Panc1 (cell line): ENCODE measurements at regions not wholly inside any gene's neighbourhood (a gene's known extent, or its start where the extent isn't known, plus 50 kb on each side); places are given as distances from the start of the nearest gene placed in this dataset.

ENCODE experiments used
- ATAC-seq: fragments of 200-7000 bp; cut with Tn5 transposase; 2 replicates; pipeline ENCODE4 v1.9.1; 2020; ENCODE audit warnings: mild to moderate bottlenecking, moderate library complexity
- BruUV-seq: library from RNA; stranded (reverse); fragments of 400-500 nt; replicated peaks from 2 replicates; lab custom pipeline; 2021; lab: Mats Ljungman, UMichigan
- CTCF ChIA-PET: fragments of 300-600 bp; sonication (Branson Sonifier 250); formaldehyde crosslinking; loops from one replicate; lab custom pipeline; 2022; ENCODE audit warnings: antibody characterized with exemption; lab: Charles Lee
- POLR2A ChIA-PET: fragments of 300-600 bp; sonication (Branson Sonifier 250); formaldehyde crosslinking; loops from one replicate; lab custom pipeline; 2022; ENCODE audit warnings: antibody characterized with exemption; lab: Charles Lee
- DNase-seq: peaks from one replicate; pipeline ENCODE4 v3.0.0-alpha.2; 2010; ENCODE audit warnings: low read depth, low spot score
- H3K27ac ChIP-seq: 2 replicates; pipeline ENCODE4 v1.5.1; 2011; ENCODE audit warnings: mild to moderate bottlenecking, low read length, inconsistent platforms
- H3K27me3 ChIP-seq: fragments of 200-500 bp; sonication (Bioruptor generic); 2 replicates; pipeline ENCODE4 v1.6.0; 2014; ENCODE audit warnings: low read length, inconsistent platforms; ENCODE audit not compliant: control insufficient read depth, insufficient read depth
- H3K36me3 ChIP-seq: fragments of 200-500 bp; sonication (Bioruptor generic); 2 replicates; pipeline ENCODE4 v1.5.1; 2014; ENCODE audit warnings: inconsistent platforms, mild to moderate bottlenecking, low read length, moderate library complexity; ENCODE audit not compliant: control insufficient read depth, insufficient read depth
- H3K4me1 ChIP-seq: 2 replicates; pipeline ENCODE4 v1.5.1; 2011; ENCODE audit warnings: inconsistent platforms, mild to moderate bottlenecking, low read length, moderate library complexity; ENCODE audit not compliant: control insufficient read depth, insufficient read depth
- H3K4me3 ChIP-seq, 2 experiments: 2 replicates each; pipeline ENCODE4 v1.5.1; 2011 to 2012; ENCODE audit warnings: low read depth in 2 of 2, low read length in 2 of 2, mild to moderate bottlenecking in 2 of 2, inconsistent platforms in 1 of 2, moderate library complexity in 1 of 2
- H3K9me3 ChIP-seq: fragments of 200-500 bp; sonication (Bioruptor generic); 2 replicates; pipeline ENCODE4 v1.5.1; 2014; ENCODE audit warnings: low read depth, mild to moderate bottlenecking, inconsistent platforms, low read length, moderate library complexity; ENCODE audit not compliant: control insufficient read depth, insufficient read depth
- CTCF ChIP-seq: fragments of 450-650 bp; IDR thresholded peaks from 2 replicates; pipeline ENCODE4 v1.5.1; 2017; ENCODE audit warnings: mild to moderate bottlenecking
- POLR2AphosphoS5 ChIP-seq: IDR thresholded peaks from 2 replicates; pipeline ENCODE4 v1.6.1; 2012; ENCODE audit warnings: mild to moderate bottlenecking, low read depth, low read length, moderate library complexity
- REST ChIP-seq, 2 experiments: IDR thresholded peaks; 2 replicates each; pipeline ENCODE4 v1.6.1; 2011 to 2012; ENCODE audit warnings: low read depth in 2 of 2, control low read depth in 1 of 2, low read length in 1 of 2, mild to moderate bottlenecking in 1 of 2, moderate library complexity in 1 of 2; ENCODE audit not compliant: insufficient read depth in 1 of 2
- SIN3A ChIP-seq: IDR thresholded peaks from 2 replicates; pipeline ENCODE4 v1.6.1; 2012; ENCODE audit warnings: low read depth, mild to moderate bottlenecking, low read length, moderate library complexity, borderline replicate concordance; ENCODE audit not compliant: insufficient read depth
- TCF7L2 ChIP-seq: IDR thresholded peaks from 2 replicates; pipeline ENCODE4 v1.6.1; 2011; ENCODE audit warnings: mild to moderate bottlenecking, low read depth, low read length, inconsistent platforms
- in situ Hi-C: cut with HindIII; loops from 2 replicates; pipeline ENCODE4 v1.10.0; 2016; ENCODE audit warnings: low sequenced_read_pairs, low pct_unique_long_range_greater_than_20kb
- intact Hi-C: fragments of 100-400 bp; cut with micrococcal nuclease; formaldehyde crosslinking; loops from one replicate; pipeline ENCODE4 v1.10.0; 2022; ENCODE audit not compliant: unreplicated experiment

DNA sequence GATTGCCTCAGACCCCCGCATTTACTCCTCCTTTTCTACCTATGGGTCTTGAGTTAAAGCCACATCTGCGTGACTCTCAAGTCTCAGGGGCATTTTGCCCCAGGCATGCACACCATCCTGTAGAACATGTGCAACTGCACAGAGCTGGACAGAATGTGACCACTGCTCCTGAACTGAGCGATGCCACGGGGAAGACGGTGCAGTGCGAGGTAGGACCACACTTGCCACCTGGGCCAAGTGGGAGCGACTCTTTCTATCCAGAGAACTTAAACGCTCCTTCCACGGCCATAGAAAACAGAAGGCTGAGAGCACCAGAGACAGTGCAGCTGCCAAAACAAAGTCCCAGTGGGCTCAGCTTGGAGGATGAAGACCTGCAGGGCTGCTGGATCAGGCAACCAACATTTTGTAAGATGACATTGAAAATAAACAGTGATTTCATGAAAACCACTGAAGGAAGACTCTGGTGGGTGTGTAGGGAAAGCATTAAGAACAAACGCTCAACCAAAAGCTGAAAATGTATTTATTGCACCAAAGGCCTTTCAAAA, 149.0 kb upstream of the HDAC4 start:
- TF ChIP-seq TCF7L2 (no peak), REST (IDR thresholded peaks at IDR 0.05; ENCODE audit: insufficient read depth in 1 of 2, low read depth in 2 of 2, low read length in 1 of 2) (no peak), SIN3A (no peak), POLR2AphosphoS5 (no peak), CTCF (no peak)
- in situ Hi-C loops (no loop called here), intact Hi-C loops (no loop called here)
- Histone ChIP-seq H3K27ac (no peak overlapping the region), H3K36me3 (no peaks in the 10 kb centered on the region), H3K4me3 (no peak overlapping the region), H3K9me3 (no peaks in the 10 kb centered on the region), H3K27me3 (peaks cover 13% of the 10 kb centered on the region), H3K4me1 (no peaks in the 10 kb centered on the region)
- ChIA-PET CTCF (no interaction called here), POLR2A (interaction anchor here (0.6 kb wide), 1 partner anchor 68 kb away, joined by 4 read pairs; no protein-coding TSS in a partner anchor)
- BruUV-seq = no TSS peak
- DNase-seq (no peak), ATAC-seq (no peak)

DNA sequence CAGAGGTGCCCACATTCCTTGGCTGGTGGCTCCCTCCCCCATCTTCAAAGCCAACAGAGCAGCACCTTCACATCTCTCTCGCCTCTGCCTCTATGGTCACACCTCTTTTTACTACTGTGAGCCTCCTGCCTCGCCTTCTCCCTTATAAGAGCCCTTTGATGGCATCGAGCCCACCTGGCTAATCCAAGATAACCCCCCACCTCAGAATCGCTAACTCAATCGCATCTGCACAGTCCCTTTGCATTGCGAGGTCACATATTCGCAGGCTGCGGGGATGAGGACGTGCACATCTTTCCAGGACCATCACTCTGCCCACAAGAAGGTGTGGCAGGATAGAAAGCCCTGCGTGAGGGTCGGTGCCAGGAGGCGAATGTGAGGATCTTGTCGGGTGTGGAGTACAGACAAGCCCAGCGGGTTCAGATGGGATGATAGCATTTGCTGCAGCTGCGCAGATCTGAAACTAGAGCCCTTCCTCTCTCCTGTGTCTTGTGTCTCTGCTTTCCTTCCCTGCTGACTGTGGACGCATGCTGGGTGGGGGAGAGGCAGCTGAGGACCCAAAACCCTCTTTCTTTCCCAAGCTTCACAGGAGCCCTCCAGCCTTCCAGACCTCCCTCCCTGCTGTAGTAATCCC, 148.3 kb upstream of the HDAC4 start:
- Histone ChIP-seq H3K4me1 (no peaks in the 10 kb centered on the region), H3K27me3 (peaks cover 16% of the 10 kb centered on the region), H3K36me3 (no peaks in the 10 kb centered on the region), H3K4me3 (no peak overlapping the region), H3K9me3 (no peaks in the 10 kb centered on the region), H3K27ac (no peak overlapping the region)
- ChIA-PET CTCF (no interaction called here), POLR2A (interaction anchor here (0.6 kb wide), 1 partner anchor 69 kb away, joined by 4 read pairs; no protein-coding TSS in a partner anchor)
- in situ Hi-C loops = no loop called here
- no peak for DNase-seq
- TF ChIP-seq TCF7L2 = no peak
- TF ChIP-seq SIN3A = no peak
- no peak for TF ChIP-seq CTCF
- no peak for TF ChIP-seq REST (IDR thresholded peaks at IDR 0.05; ENCODE audit: insufficient read depth in 1 of 2, low read depth in 2 of 2, low read length in 1 of 2)
- no peak for TF ChIP-seq POLR2AphosphoS5
- no peak for ATAC-seq
- no TSS peak for BruUV-seq
- intact Hi-C loops = no loop called here
